Liver (tissue), 8 donors: ENCODE measurements at regions not wholly inside any gene's neighbourhood (a gene's known extent, or its start where the extent isn't known, plus 50 kb on each side); places are given as distances from the start of the nearest gene placed in this dataset.

Experiments used
- DNase-seq: peaks from one replicate; pipeline ENCODE4 v3.0.0-alpha.2; 2017; ENCODE audit warnings: low spot score
- H3K27ac ChIP-seq, 2 donors: one replicate each; pipeline ENCODE4 v1.7.0; 2013; ENCODE audit warnings: inconsistent platforms in 2 of 2, low read length in 2 of 2, control low read depth in 1 of 2, low read depth in 1 of 2, mild to moderate bottlenecking in 1 of 2
- H3K27me3 ChIP-seq, 4 donors: one replicate each; pipeline versions ENCODE4 v1.6.1 to v1.7.0; 2013; ENCODE audit warnings: low read length in 3 of 4, inconsistent platforms in 1 of 4, mild to moderate bottlenecking in 1 of 4, moderate library complexity in 1 of 4; ENCODE audit not compliant: control insufficient read depth in 4 of 4, insufficient read depth in 4 of 4
- H3K36me3 ChIP-seq, 4 donors: one replicate each; pipeline versions ENCODE4 v1.6.1 to v1.7.0; 2013; ENCODE audit warnings: low read length in 3 of 4, mild to moderate bottlenecking in 3 of 4, low read depth in 1 of 4, moderate library complexity in 1 of 4; ENCODE audit not compliant: control insufficient read depth in 4 of 4, insufficient read depth in 3 of 4
- H3K4me1 ChIP-seq, 4 donors: one replicate each; pipeline versions ENCODE4 v1.6.1 to v1.7.0; 2013; ENCODE audit warnings: low read length in 3 of 4, mild to moderate bottlenecking in 3 of 4, moderate library complexity in 1 of 4; ENCODE audit not compliant: control insufficient read depth in 4 of 4, insufficient read depth in 4 of 4
- H3K4me3 ChIP-seq, 3 donors: one replicate each; pipeline versions ENCODE4 v1.6.1 to v1.7.0; 2013; ENCODE audit warnings: low read length in 3 of 3, control low read depth in 1 of 3, low read depth in 1 of 3, mild to moderate bottlenecking in 1 of 3
- H3K9ac ChIP-seq, 2 donors: one replicate each; pipeline ENCODE4 v1.7.0; 2013; ENCODE audit warnings: low read length in 2 of 2, mild to moderate bottlenecking in 2 of 2, moderate library complexity in 2 of 2, control low read depth in 1 of 2, low read depth in 1 of 2
- H3K9me3 ChIP-seq, 4 donors: one replicate each; pipeline versions ENCODE4 v1.6.1 to v1.7.0; 2013; ENCODE audit warnings: low read length in 3 of 4; ENCODE audit not compliant: control insufficient read depth in 4 of 4
- ATF3 ChIP-seq: IDR thresholded peaks from 2 replicates; pipeline ENCODE4 v1.6.1; 2016; ENCODE audit warnings: antibody characterized with exemption
- CTCF ChIP-seq: fragments of 150-350 bp; IDR thresholded peaks from 2 replicates; pipeline ENCODE4 v1.5.1; 2017; ENCODE audit warnings: improper control_type of control experiment, low read depth, low read length; ENCODE audit not compliant: missing input control
- EGR1 ChIP-seq, 2 donors: IDR thresholded peaks; 2 replicates each; pipeline ENCODE4 v1.6.1; 2016 to 2018; ENCODE audit warnings: antibody characterized with exemption in 2 of 2, low read depth in 2 of 2
- FOXA1 ChIP-seq: IDR thresholded peaks from 2 replicates; pipeline ENCODE4 v1.6.1; 2016; ENCODE audit warnings: antibody characterized with exemption
- FOXA2 ChIP-seq: IDR thresholded peaks from 2 replicates; pipeline ENCODE4 v1.6.1; 2016; ENCODE audit warnings: antibody characterized with exemption
- HNF4A ChIP-seq, 2 donors: conservative IDR thresholded peaks; 2 replicates each; pipeline ENCODE4 v1.6.1; 2016; ENCODE audit warnings: antibody characterized with exemption in 2 of 2, mild to moderate bottlenecking in 2 of 2
- HNF4G ChIP-seq: IDR thresholded peaks from 2 replicates; pipeline ENCODE4 v1.6.1; 2016; ENCODE audit warnings: antibody characterized with exemption
- JUND ChIP-seq, 2 donors: IDR thresholded peaks; 2 replicates each; pipeline ENCODE4 v1.6.1; 2016; ENCODE audit warnings: antibody characterized with exemption in 2 of 2
- NR2F2 ChIP-seq: IDR thresholded peaks from 2 replicates; pipeline ENCODE4 v1.6.1; 2016; ENCODE audit warnings: antibody characterized with exemption
- REST ChIP-seq: IDR thresholded peaks from 2 replicates; pipeline ENCODE4 v1.6.1; 2016; ENCODE audit warnings: antibody characterized with exemption, mild to moderate bottlenecking
- RXRA ChIP-seq, 2 donors: IDR thresholded peaks; 2 replicates each; pipeline ENCODE4 v1.6.1; 2017 to 2018; ENCODE audit warnings: antibody characterized with exemption in 2 of 2, mild to moderate bottlenecking in 1 of 2
- SP1 ChIP-seq: IDR thresholded peaks from 2 replicates; pipeline ENCODE4 v1.6.1; 2018; ENCODE audit warnings: antibody characterized with exemption, mild to moderate bottlenecking
- TAF1 ChIP-seq: conservative IDR thresholded peaks from 2 replicates; pipeline ENCODE4 v1.6.1; 2016; ENCODE audit warnings: antibody characterized with exemption, mild to moderate bottlenecking
- ZBTB33 ChIP-seq: IDR thresholded peaks from 2 replicates; pipeline ENCODE4 v1.6.1; 2016; ENCODE audit warnings: antibody characterized with exemption
- WGBS: extraction: QIAGEN DNeasy Blood & Tissue Kit; methylation state at CpG from one replicate; pipeline ENCODE4 v1.1.7; 2013; 5-methylcytosine and 5-hydroxymethylcytosine counted together
- donor health status: healthy.
- donor health status: healthy.
- donor health status: healthy.
- donor health status: healthy.
- donor health status: healthy.

GRCh38 chr9:87211669-87212068 lies 264.4 kb upstream of the GAS1 start (continued):
- TF ChIP-seq CTCF (no peak), TAF1 (no peak)

GRCh38 chr9:87212605-87213021 lies 265.3 kb upstream of the GAS1 start:
- Histone ChIP-seq H3K4me3 (no peak overlapping the region), H3K4me1 (no peaks in the 10 kb centered on the region), H3K9me3 (no peaks in the 10 kb centered on the region), H3K27me3 (peaks cover 0 to 2% (median 0%) of the 10 kb centered on the region in 4 donors), H3K27ac (no peak overlapping the region), H3K36me3 (no peaks in the 10 kb centered on the region), H3K9ac (no peak overlapping the region)
- TF ChIP-seq HNF4A (conservative IDR thresholded peaks at IDR 0.05) (no peak), TAF1 (no peak), REST (no peak), NR2F2 (no peak), SP1 (no peak), FOXA2 (no peak), CTCF (no peak), JUND (IDR thresholded peaks at IDR 0.05) (no peak), ATF3 (no peak), EGR1 (IDR thresholded peaks at IDR 0.05; ENCODE audit: low read depth in 2 of 2) (no peak), FOXA1 (no peak), RXRA (IDR thresholded peaks at IDR 0.05) (no peak), HNF4G (no peak), ZBTB33 (no peak)
- DNase-seq = no peak
- 89% methylated on average over 3 of the region's 3 CpGs for WGBS
